ENCODE measurements at regions not wholly inside any gene's neighbourhood (a gene's known extent, or its start where the extent isn't known, plus 50 kb on each side); places are given as distances from the start of the nearest gene placed in this dataset.

DNA sequence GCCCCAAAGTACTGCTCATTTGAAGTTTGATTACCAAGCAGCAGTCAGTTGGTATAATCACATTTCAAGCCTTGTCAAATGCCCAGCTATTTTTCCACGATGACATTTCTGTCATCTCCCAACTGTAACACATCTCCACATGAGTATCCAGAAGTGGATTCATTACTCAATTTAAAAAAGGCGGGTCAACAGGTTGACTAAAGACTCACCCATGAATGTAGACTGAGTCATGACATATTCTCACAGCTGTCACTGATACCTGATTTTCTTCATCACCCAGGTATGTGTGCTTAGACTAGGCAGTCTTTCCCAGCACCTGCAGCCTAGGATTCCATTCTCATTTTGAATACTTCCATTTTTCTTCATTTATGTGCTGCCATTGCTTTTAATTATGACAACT, 75.1 kb upstream of the DBX2 start:
- TF ChIP-seq CTCF (IDR thresholded peaks at IDR 0.05 in 8 of 11, conservative IDR thresholded peaks at IDR 0.05 in 3 of 11) (no peak), POLR2AphosphoS5 (IDR thresholded peaks at IDR 0.05) (no peak), POLR2A (IDR thresholded peaks at IDR 0.05) (no peak)

Measured in spleen (tissue), 7 donors.